Aorta (tissue), 5 donors: ENCODE measurements at regions not wholly inside any gene's neighbourhood (a gene's known extent, or its start where the extent isn't known, plus 50 kb on each side); places are given as distances from the start of the nearest gene placed in this dataset.
"Not testable (repeated sequence)": the region's sequence is repeated elsewhere in the genome, so short reads cannot be mapped to it uniquely, and the experiment has no call there.

ENCODE experiments used
- ATAC-seq: fragments of 200-7000 bp; cut with Tn5 transposase; one replicate; pipeline ENCODE4 v1.9.1; 2022; ENCODE audit warnings: moderate library complexity; ENCODE audit not compliant: low FRiP score
- DNase-seq, 2 donors: peaks; one replicate each; pipeline ENCODE4 v3.0.0-alpha.2; 2020
- H3K27ac ChIP-seq, 2 donors: one replicate each; pipeline ENCODE4 v1.5.1; 2013; ENCODE audit warnings: low read length in 2 of 2, mild to moderate bottlenecking in 2 of 2, moderate library complexity in 2 of 2, control low read depth in 1 of 2, inconsistent platforms in 1 of 2, low read depth in 1 of 2
- H3K27me3 ChIP-seq, 2 donors: one replicate each; pipeline ENCODE4 v1.6.1; 2013; ENCODE audit warnings: control low read depth in 1 of 2, low read length in 1 of 2, mild to moderate bottlenecking in 1 of 2, moderate library complexity in 1 of 2; ENCODE audit not compliant: insufficient read depth in 2 of 2, control insufficient read depth in 1 of 2
- H3K36me3 ChIP-seq, 2 donors: one replicate each; pipeline ENCODE4 v1.6.1; 2013; ENCODE audit warnings: control low read depth in 1 of 2, low read length in 1 of 2, mild to moderate bottlenecking in 1 of 2; ENCODE audit not compliant: insufficient read depth in 2 of 2, control insufficient read depth in 1 of 2
- H3K4me1 ChIP-seq, 2 donors: one replicate each; pipeline ENCODE4 v1.6.1; 2013; ENCODE audit warnings: low read length in 2 of 2, control low read depth in 1 of 2, mild to moderate bottlenecking in 1 of 2, moderate library complexity in 1 of 2; ENCODE audit not compliant: insufficient read depth in 2 of 2, control insufficient read depth in 1 of 2
- H3K4me3 ChIP-seq, 2 donors: one replicate each; pipeline ENCODE4 v1.5.1; 2013; ENCODE audit warnings: low read length in 2 of 2, control low read depth in 1 of 2, mild to moderate bottlenecking in 1 of 2
- H3K9me3 ChIP-seq: one replicate; pipeline ENCODE4 v1.6.1; 2013; ENCODE audit warnings: mild to moderate bottlenecking, low read length; ENCODE audit not compliant: control insufficient read depth
- WGBS, 2 donors: extraction: QIAGEN DNeasy Blood & Tissue Kit; methylation state at CpG; one replicate each; pipeline ENCODE4 v1.1.7; 2013; 5-methylcytosine and 5-hydroxymethylcytosine counted together
- intact Hi-C, 2 donors: fragments of 100-400 bp; cut with DNase I; formaldehyde crosslinking; loops; one replicate each; pipeline versions ENCODE4 v1.14.2 to v1.15.0; 2022
- donor health status: healthy with polysubstance abuse.
- donor health status: Bipolar disorder and iron deficiency.
- donor health status: DM: no; HTN: no; CAD: no.
- donor health status: DM: no; HTN: no; CAD: no.
- donor health status: DM: yes; HTN: yes; CAD: no.

- H3K4me1 ChIP-seq, H3K27ac ChIP-seq, intact Hi-C loops, ATAC-seq, H3K9me3 ChIP-seq, DNase-seq, H3K27me3 ChIP-seq, H3K36me3 ChIP-seq, H3K4me3 ChIP-seq: not testable (repeated sequence)
- 90 to 92% methylated on average over 3 of the region's 4 CpGs for WGBS, 2 donors
These were observed 135.1 kb downstream of the FOXD4L6 start for GRCh38 chr9:40993375-40993774.

GRCh38 chr9:40992472-40992821 is 136.0 kb downstream of the FOXD4L6 start:
- H3K4me1 ChIP-seq, H3K9me3 ChIP-seq, intact Hi-C loops, H3K36me3 ChIP-seq, H3K27me3 ChIP-seq: not testable (repeated sequence)
- peak overlapping the region; percentile 45 to 58 for H3K27ac ChIP-seq
- DNase-seq = peak; percentile 82 to 89
- WGBS, 2 donors = 12 to 13% methylated on average over 25 of the region's 25 CpGs
- peak overlapping the region; percentile 19 to 83 for H3K4me3 ChIP-seq
- peak; percentile 78 for ATAC-seq

- 10% methylated on average over 54 of the region's 54 CpGs for WGBS, 2 donors
- Histone ChIP-seq H3K27ac (peak overlapping the region; percentile 49 to 58), H3K4me3 (peak overlapping the region; percentile 23 to 83)
- H3K9me3 ChIP-seq, H3K4me1 ChIP-seq, H3K27me3 ChIP-seq, intact Hi-C loops, H3K36me3 ChIP-seq: not testable (repeated sequence)
- ATAC-seq (peak; percentile 100), DNase-seq (peak; percentile 98 to 99)
These were observed 136.6 kb downstream of the FOXD4L6 start for GRCh38 chr9:40991741-40992471.

GRCh38 chr9:40991100-40991740 is 137.3 kb downstream of the FOXD4L6 start:
- H3K27me3 ChIP-seq, H3K36me3 ChIP-seq, DNase-seq, H3K4me1 ChIP-seq, H3K9me3 ChIP-seq, intact Hi-C loops, ATAC-seq: not testable (repeated sequence)
- H3K4me3 ChIP-seq = peak overlapping the region; percentile 23 to 83
- peak overlapping the region in 1 of 2 donors; percentile 49 for H3K27ac ChIP-seq
- 53 to 61% methylated on average over 20 of the region's 20 CpGs for whole genome bisulfite sequencing, 2 donors

- DNase-seq, H3K27me3 ChIP-seq, H3K4me3 ChIP-seq, H3K36me3 ChIP-seq, ATAC-seq, intact Hi-C loops, H3K9me3 ChIP-seq, H3K27ac ChIP-seq, H3K4me1 ChIP-seq: not testable (repeated sequence)
- WGBS, 2 donors = 69 to 75% methylated on average over 2 of the region's 2 CpGs
These were observed 142.1 kb downstream of the FOXD4L6 start for GRCh38 chr9:40986332-40986731.

GRCh38 chr9:40975351-40975750 is 153.1 kb downstream of the FOXD4L6 start:
- ATAC-seq, H3K4me3 ChIP-seq, H3K27me3 ChIP-seq, intact Hi-C loops, H3K4me1 ChIP-seq, H3K36me3 ChIP-seq, H3K9me3 ChIP-seq, H3K27ac ChIP-seq: not testable (repeated sequence)
- 88 to 94% methylated on average over 16 to 17 of the region's 17 CpGs for WGBS, 2 donors
- peak in 1 of 2 donors; percentile 57 for DNase-seq

GRCh38 chr9:40974912-40975311 is 153.6 kb downstream of the FOXD4L6 start:
- intact Hi-C loops, DNase-seq, H3K4me3 ChIP-seq, ATAC-seq, H3K9me3 ChIP-seq, H3K27me3 ChIP-seq, H3K27ac ChIP-seq, H3K4me1 ChIP-seq, H3K36me3 ChIP-seq: not testable (repeated sequence)
- 84 to 87% methylated on average over 8 to 10 of the region's 10 CpGs for WGBS, 2 donors

GRCh38 chr9:40971773-40972172 is 156.7 kb downstream of the FOXD4L6 start:
- H3K27me3 ChIP-seq, ATAC-seq, H3K9me3 ChIP-seq, H3K4me3 ChIP-seq, intact Hi-C loops, H3K4me1 ChIP-seq, DNase-seq, H3K36me3 ChIP-seq, H3K27ac ChIP-seq: not testable (repeated sequence)
- 61 to 66% methylated on average over 3 of the region's 3 CpGs for WGBS, 2 donors

GRCh38 chr9:40970340-40970739 is 158.1 kb downstream of the FOXD4L6 start:
- WGBS, 2 donors = 41 to 47% methylated on average over 4 of the region's 5 CpGs
- ATAC-seq, H3K36me3 ChIP-seq, H3K27ac ChIP-seq, H3K4me1 ChIP-seq, H3K4me3 ChIP-seq, H3K27me3 ChIP-seq, intact Hi-C loops, H3K9me3 ChIP-seq, DNase-seq: not testable (repeated sequence)
